VCaP (cell line): ENCODE measurements at regions not wholly inside any gene's neighbourhood (a gene's known extent, or its start where the extent isn't known, plus 50 kb on each side); places are given as distances from the start of the nearest gene placed in this dataset.

ENCODE experiments used
- H3K27ac ChIP-seq: fragments of 450-650 bp; 2 replicates; pipeline ENCODE4 v1.5.1; 2017
- CTCF ChIP-seq: fragments of 450-650 bp; conservative IDR thresholded peaks from 2 replicates; pipeline ENCODE4 v1.5.1; 2017; ENCODE audit warnings: mild to moderate bottlenecking, moderate library complexity

GRCh38 chr1:191866155-191866554 lies 292.1 kb upstream of the RGS18 start:
- no peak for TF ChIP-seq CTCF
- H3K27ac ChIP-seq = no peak overlapping the region

- TF ChIP-seq CTCF = no peak
- no peak overlapping the region for H3K27ac ChIP-seq
Observed at GRCh38 chr1:191869790-191870312, 288.4 kb upstream of the RGS18 start.

DNA sequence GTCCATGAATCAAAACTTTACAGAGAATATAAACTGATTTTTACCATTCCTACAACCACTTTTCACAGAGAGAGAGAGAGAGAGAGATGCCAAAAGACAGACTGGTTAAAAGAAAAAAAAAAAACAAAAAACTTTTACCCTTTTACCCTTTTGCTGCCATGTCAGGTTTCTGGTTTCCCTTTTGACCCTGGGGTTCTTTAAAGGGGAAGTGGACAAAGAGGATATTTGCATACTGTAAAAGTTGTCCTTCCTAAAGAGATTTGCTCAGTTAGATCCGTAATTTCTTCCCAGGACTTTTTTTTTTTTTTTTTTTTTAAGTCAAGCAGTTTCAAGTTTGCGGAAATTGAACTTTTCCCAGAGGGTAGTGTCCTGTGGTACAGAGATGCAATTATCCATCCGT lies 287.8 kb upstream of the RGS18 start:
- H3K27ac ChIP-seq = no peak overlapping the region
- no peak for TF ChIP-seq CTCF

GRCh38 chr1:191875994-191876393 lies 282.3 kb upstream of the RGS18 start:
- no peak overlapping the region for H3K27ac ChIP-seq
- no peak for TF ChIP-seq CTCF

DNA sequence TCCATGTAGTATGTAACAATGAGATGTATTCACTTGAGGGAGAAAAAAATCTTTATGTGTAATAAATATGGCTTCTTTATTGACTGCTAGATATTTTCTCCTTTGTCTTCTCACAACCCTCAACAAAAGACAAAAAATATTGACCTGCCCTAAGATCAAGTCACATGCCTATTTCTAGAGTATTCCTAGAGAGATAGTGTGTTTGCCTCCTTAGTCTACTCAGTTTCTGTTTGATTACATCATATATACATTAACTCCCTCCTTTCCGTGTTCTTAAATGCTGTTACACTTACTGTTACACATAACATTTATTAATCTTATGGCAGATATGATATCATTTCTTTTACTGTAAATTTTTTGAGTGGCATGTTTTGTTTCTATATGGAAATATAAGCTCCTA lies 281.6 kb upstream of the RGS18 start:
- no peak overlapping the region for H3K27ac ChIP-seq
- no peak for TF ChIP-seq CTCF

GRCh38 chr1:191882870-191883269 lies 275.4 kb upstream of the RGS18 start:
- no peak for TF ChIP-seq CTCF
- no peak overlapping the region for H3K27ac ChIP-seq

- no peak overlapping the region for H3K27ac ChIP-seq
- TF ChIP-seq CTCF = no peak
Observed at GRCh38 chr1:191886977-191887376, 271.3 kb upstream of the RGS18 start.
